Hepatic stellate cell (primary cell): ENCODE measurements at regions not wholly inside any gene's neighbourhood (a gene's known extent, or its start where the extent isn't known, plus 50 kb on each side); places are given as distances from the start of the nearest gene placed in this dataset.
A peak's percentile ranks its signal among the peaks of the same experiment; 100 is the strongest.

Experiments
- DNase-seq: peaks from one replicate; pipeline ENCODE4 v3.0.0; 2011; ENCODE audit warnings: low spot score

DNA sequence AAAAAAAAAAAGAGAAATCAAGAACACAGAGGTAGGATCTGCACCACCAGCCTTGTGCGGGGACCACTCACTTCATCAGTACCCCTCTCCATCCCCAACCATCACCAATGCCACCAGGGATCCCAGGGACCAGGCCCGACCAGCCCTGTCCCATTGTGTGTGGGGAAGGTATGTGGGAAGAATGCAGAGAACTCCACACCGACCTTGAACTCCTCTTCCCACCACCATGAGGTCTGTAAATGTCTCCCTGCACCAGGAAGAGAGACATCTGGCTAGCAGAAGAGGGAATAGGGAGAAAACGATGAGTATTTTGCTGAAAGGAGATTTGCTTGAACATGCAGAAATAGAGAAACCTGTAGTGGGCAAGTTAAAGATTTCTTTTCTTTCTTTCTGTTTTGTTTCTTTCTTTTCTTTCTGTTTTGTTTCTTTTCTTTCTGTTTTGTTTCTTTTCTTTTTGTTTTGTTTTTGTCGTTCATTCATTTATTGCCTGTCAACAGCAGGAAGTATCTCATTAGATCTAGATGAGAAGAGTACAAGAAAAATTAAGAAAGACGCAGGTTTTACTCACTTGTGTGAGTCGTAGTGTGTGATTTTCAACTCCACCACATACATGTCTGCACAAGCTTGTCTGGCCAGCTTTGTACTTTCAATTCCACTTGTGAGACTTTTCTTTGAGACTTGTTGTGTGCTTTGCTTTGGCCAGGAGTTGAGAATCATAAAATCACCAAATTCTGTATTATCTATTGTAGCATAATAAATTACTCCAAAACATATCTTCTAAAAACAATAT is 179.8 kb upstream of the HAAO start:
- DNase-seq, result no peak

DNA sequence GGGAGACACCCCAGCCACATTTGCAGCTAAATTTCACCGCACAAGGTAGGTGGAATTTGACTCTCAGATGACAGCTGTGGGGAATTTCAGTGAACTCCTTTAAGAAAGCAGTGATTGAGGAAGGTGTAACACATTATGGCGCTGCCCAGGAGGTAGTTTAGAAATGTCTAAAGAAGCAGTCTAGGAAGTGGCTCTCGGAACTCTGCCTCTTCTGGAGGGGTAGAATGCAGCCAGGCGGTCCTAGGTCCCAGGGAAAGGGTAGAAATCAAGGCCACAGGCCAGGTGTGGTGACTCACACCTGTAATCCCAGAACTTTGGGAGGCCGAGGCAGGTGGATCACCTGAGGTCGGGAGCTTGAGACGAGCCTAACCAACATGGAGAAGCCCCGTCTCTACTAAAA is 179.0 kb upstream of the HAAO start:
- DNase-seq, result no peak

DNA sequence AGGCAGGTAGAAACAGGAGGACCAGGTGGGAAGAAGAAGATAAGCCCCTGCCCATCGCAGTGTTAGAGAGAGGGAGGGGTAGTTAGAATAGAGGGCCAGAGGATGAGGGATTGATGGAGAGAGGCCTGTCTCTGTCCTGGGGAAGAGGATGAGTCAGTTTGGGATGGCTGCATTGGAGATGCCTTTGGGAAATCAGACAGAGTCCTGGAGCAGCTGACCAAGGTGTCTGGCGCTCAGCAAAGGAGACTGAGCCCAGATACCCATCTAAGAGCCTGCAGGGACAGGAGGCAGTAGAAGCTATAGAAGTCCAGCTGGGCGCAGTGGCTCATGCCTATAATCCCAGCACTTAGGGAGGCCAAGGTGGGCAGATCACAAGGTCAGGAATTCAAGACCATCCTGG is 177.8 kb upstream of the HAAO start:
- DNase-seq, result peak; percentile 55

DNA sequence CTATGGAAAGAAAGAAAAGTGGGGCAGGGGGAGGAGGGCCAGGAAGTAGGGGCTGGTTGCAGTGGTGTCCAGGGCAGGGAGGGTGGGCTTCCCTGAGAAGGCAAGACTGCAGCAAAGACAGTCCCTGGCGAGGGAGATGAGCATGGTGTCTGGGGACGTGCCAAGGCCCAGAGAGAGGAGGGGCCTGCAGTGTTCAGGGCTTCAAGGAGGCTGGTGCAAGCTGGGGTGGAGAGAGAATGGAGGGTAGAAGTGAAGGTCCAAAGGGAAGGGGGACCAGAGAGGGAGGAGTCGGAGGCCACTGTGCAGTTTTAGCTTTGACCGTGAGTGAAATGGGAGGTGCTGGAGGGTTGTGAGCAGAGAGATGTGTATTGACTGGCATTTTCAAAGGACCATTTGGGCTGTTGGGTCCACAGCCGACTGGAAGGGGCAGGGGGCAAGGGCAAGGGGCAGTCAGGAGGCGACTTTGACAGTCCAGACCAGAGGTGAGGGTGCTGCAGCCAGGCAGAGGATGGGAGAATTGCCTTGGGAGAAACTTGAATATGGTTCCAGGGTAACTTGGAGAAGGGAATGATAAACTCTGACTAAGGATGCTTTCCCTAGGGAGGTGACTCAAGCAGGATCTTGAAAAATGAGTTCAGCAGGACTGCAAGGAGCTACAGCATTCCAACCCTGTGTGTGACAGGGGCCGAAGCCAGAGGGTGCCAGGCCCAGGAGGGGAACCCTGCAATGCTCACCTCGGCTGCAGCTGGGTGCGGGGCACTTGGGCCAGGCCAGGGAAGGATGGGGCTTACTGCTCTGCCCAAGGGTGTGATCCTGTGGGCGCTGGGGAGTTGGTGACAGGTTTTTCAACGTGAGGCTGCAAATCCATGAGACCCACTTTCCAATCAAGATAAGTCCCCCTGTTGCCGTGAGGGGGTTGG is 177.1 kb upstream of the HAAO start:
- peak; percentile 95 for DNase-seq

DNA sequence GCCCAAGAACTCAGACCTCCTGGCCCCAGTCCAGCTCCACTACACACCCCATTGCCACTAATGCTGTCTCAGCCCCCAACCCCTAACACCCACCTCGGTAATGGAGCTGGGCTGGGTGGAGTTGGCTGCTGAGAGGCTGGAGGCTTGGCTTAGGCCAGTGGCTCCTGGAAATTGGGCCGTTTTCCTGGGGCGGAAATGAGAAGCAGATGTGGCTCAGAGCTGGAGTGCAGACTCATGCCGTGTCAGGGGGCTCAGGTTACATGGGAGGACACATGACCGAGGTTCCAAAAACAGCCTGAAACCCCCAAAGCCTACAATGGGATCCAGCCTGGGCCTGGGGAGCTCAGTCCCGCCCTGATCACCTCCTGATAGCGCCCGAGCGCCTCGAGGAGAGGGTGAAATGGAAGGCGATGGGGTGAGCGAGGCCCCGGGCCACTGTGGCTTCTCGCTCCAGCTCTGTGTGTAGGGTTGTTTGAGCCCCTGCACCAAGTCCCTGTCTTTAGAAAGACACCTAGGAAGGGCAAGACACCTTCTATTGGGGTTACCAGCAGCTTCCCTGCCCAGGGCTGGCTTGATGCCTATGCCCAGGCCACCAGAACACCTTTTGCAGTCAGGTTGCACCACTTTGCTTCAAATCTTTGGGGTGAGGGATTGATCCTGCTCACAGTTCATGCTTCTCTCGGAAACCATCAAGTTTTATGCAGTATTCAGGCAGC is 175.7 kb upstream of the HAAO start:
- DNase-seq, result no peak

DNA sequence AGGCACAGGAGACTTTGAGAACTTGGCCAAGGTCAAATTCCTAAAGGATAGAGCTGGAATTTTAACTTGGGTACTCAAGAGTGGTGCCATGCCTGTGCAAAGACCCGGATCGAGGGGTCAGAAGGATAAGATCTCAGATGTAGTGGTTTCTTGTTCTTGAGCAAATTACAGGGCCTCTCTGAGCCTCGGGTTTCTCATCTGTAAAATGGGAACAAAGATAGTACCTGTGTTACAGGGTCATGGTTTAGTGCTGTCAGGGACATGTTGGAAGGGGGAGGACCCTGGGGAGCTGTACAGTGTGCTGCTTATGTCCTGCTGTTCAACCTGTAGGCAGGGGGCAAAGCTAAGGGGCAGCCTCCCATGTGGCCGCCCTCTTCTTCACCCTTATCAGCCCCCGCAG is 173.5 kb upstream of the HAAO start:
- no peak for DNase-seq

DNA sequence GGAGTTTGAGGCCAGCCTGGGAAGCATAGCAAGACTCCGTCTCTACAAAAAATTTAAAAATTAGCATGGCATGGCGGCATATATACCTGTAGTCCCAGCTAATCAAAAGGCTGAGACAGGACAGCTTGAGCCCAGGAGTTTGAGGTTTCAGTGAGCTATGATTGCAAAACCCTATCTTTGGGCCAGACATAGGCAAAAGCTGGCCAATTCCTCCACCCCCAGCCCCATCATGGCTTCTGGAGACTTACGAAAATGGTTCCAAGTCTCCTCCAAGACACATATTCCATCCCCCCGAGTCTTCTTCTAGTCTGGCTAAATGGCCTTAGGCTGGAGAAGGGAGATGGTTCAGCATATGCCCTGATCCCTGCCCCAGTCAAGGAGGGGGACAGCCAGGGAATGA is 172.8 kb upstream of the HAAO start:
- no peak for DNase-seq

DNA sequence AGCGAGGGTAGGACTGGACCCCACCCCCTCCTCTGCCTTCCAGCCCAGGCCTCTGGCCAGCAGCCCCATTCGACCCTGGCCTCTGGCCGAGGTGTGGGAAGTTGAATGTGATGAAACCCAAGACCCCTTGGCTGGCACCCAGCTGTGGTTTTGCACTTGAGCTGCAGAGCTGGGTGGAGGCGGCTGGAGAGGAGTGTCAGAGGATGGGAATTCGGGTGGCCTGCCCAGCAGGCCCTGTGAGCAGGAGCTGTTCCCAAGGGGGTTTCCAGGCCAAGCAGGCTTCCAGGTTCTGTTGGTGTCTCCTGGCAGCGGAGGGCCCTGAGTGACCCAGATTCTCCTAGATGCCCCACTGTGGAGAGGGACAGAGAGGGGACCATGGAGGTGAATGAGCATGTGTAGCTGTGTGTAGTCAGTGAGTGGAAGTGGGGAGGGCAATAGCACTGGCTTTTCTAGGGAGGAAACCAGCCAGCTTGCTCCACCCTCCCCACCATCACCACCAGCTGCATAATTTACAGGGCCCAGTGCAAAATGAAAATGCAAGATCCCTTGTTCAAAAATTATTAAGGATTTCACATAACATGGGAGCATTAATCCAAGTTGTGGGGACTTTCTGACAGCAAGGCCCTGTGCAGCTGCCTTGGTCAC is 172.2 kb upstream of the HAAO start:
- peak; percentile 91 for DNase-seq

DNA sequence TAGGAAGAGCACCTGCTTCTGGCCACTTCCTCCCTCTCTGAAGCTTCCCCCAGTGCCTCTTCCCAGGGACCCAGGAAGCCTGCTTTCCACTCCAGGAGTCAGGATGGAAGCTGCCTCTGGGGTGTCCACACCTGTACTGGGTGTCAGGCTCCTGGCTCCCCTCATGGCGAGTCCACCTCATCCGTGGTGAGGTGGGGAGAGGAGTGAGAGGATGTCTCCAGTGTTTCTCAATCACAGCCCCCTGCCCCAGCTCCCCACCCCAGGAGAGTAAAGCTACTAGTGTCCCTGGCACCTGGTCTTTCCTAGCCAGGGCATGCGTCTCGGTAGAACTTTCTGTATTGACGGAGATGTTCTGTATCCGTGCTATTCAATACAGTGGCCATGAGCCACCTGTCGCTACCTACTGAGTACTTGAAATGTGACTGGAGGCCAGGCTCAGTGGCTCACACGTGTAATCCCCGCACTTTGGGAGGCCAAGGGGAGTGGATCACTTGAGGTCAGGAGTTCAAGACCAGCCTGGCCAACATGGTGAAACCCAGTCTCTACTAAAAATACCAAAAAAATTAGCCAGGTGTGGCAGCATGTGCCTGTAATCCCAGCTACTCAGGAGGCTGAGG is 171.2 kb upstream of the HAAO start:
- DNase-seq, result no peak

DNA sequence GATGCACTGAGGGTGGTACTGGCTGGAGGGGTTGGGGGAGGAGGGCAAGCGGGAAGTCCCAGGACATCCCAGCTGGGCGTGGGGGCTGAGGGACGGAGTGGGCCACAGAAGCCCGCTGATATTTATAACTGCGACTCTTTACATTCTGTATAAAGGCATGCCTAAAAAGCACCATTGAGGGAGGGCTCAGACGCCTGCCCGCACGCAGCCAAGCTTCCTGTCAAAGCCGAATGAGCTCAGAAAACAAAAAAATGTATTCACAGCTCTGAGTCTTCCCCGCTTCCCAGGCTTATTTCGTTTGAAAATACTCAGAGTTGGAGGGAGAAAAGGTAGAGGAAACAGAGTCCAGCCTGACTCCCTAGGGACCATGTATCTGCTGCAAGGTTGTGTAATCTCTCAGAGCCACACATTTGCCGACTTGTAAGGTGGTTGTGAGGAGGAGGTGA is 170.1 kb upstream of the HAAO start:
- DNase-seq, result no peak

DNA sequence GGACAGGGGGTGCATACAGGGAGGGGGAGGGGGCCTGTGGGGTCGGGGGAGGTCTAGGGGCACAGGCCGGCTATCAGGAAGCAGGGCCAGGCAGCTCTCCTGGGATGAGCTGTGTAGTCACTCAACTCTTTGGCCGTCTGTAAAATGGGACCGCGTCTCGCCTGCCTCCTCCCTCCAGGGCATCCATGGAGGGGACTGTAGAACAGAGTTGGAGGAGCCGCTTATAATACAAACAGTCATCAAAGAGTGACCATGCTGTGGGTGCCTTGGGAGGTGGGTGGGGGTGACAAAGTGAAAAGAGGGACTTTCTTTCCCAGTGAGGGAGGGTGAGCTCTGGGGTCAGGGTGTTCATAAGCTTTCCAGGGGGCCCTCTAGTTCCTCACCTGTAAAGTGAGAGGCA is 169.6 kb upstream of the HAAO start:
- DNase-seq, result no peak

DNA sequence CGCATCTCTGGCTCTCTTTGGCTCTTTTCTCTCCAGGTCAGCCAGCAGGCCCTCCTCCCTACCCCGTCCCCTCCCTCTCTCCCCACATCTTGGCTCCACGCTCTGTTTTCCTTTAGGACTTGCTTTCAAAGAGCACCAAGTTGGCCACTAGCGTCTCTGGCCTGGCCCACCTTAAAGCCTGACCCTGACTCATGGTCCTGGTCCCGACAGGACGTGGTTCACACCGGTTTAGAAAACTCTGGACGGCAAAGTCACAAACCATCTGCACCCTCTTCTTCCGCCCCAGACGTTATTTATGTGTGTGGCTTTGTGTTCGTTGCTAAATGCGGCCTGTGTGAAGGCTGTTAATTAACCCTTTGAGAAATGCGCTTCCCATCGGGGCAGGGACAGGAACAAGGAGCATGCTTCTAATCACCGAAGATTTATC is 169.0 kb upstream of the HAAO start:
- DNase-seq, result no peak

DNA sequence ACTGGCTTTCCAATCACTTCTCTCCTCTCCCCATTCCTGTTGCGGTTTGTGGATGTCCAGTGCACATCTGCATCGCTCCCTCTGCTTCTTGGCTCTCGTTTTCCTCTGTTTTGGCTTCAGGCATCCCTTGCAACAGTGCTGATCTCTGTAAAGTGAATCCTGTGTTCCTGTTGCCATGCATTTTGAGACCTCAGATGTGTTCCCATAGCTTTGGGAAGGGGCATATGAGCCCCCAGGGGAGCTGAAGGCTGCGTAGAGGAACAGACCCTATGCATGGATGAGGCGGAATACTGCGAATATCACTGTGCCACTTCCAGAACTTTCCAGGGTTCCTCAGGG is 168.4 kb upstream of the HAAO start:
- DNase-seq, result no peak

DNA sequence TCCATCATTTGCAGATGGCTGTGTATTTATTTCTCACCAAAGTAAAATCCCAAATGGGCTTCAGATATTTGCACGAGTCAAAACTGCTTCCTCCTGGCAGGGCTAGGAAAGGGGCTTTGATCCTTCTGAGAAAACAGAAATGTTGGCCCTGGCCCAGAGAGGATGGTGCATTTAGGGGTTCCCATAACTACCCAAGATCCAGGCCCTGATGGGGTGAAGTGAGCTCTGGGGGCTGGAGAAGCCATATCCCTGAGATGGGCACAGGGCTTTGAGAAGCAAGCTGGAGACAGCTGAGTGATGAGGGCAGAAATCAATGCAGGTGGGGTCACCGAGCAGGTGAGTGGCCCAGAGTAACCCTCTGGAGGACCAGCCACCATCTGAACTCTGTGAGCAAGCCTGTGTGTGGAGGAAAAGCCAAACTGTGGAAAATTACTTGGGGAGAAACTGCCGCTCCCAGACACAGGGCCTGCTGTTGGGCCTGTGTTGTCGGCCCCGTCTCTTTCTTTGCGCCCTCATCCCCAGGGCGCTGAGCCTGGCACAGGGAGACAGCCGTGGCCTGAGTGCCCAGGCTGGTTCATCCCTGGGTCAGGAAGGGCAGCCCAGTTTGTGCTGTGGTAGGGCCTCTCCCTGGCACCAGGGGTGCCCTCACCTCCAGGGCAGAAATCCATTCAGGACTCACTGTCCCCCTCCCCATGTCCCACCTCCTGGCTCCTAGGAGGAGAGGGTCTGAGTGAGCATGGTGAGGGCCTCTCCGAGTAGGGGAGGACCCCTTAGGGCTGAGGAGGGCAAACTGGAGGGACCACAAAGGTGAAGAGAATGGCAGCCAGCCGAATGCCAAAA is 167.8 kb upstream of the HAAO start:
- DNase-seq, result no peak

DNA sequence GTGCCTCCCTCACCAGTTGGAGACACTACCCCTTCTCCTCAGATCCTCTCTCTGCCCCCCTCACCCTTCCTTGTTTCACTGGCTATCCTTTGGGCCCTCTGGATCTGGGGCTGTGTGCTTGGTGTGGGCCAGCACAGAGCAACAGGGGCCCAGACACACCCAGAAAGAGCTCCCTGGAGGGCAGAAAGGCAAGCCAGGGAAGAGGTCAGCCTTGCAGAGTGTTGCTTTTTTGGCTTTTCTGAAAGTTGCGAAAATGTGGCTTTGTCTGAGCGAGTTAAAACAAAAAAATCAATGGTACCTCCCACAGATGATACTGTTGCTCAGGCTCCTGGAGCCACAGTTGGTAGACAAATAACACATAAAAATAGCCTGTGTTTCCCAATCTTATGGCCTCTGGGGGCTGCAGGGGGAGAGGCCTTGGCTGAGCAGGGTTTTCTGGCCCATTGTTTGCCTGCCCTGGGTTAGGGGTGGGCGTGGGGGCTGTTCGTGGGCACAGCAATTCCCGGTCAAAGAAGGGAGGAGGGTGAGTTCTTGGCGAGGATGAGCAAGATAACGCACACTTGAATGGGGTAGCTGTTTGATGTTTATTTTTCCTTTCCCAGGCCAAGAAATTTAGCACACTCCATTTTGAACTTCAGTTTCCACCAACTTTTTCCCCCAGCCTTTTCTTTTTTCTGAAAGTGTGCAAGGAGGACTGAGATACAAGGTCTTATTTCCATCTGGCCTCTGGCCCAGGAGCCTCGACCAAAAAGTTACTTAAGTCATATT is 167.0 kb upstream of the HAAO start:
- DNase-seq, result peak; percentile 45

DNA sequence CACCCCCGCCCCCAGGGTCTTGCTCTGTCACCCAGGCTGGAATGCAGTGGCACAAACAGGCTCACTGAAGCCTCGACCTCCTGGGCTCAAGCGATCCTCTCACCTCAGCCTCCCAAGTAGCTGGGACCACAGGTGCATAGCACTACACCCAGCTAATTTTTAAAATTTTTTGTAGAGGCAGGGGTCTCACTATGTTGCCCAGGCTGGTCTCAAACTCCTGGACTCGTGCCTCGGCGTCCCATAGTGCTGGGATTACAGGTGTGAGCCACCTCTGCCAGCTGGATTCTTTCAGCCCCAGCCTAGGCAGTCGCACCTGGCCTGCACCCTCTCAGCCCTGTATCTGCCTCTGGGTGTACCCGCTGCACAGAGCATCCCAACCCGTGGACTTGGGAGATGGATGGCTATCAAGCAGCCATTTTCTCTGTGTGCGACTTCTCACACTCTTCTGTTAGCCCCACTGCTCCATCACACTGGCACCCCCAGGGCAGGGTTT is 166.4 kb upstream of the HAAO start:
- DNase-seq, result no peak

DNA sequence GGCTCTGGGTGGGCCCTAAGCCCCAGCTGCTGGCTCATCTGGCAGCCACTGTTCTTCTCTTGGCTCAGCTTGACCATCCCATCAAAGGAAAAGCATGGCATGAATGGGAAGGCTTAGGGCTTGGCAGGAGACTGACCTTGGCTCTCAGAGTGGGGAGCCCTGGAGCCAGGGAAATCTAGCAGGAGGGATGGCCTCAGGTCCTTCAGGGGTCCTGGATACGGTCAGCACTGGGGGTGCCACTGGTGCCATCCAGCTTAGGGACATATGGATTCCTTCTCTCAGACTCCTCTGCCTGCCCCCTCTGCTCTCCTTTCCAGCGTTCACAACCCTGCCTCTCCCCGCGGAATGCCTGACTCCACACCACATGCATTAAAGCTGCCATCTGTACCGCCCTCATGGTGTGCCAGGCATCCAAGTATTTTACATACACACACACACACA is 165.5 kb upstream of the HAAO start:
- no peak for DNase-seq

DNA sequence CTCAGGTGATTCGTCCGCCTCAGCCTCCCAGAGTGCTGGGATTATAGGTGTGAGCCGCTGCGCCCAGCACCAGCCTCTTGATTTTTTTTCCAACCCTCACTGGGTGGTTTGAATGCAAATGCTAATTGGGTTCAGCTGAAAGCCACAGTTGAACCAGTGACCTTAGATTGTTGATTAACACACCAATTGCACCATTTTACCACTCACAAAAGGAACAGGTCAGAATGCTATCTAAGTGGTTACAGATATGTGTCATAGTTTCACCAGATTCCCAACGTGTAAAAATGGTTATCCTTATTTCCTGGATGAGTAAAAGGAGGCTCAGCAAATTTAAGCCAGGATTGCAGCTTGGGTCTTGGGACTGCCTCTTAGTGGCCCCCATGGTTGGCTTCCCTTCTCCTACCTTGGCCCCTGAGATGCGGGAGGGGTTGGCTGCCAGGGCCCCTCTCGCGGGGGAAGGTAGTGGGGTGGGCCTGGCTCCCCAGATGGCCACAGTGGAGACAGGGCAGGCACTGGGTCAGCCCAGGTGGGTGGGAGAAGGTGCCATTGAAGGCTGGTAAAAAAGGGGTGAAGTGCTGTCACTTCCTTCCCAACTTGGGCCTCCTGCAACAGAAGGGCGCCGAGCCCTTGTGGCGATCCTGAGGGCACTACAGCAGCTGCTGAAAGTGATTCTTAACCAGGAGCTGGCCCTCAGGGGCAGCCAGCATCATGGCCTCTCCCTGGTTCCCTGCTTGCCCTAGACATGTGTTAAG is 164.9 kb upstream of the HAAO start:
- DNase-seq, result no peak
